CD14-positive monocyte (primary cell): ENCODE measurements at regions not wholly inside any gene's neighbourhood (a gene's known extent, or its start where the extent isn't known, plus 50 kb on each side); places are given as distances from the start of the nearest gene placed in this dataset.

Experiments
- DNase-seq, 3 donors: peaks; one replicate each; pipeline ENCODE4 v3.0.0-alpha.2; 2011 to 2022
- H2AFZ ChIP-seq: 2 replicates; pipeline ENCODE4 v1.6.0; 2012; ENCODE audit warnings: mild to moderate bottlenecking, low read depth, low read length, inconsistent platforms; ENCODE audit not compliant: insufficient read depth, poor library complexity, severe bottlenecking
- H3K27ac ChIP-seq, 2 donors: 1 replicate in 1 of 2; 2 replicates in 1 of 2; pipeline ENCODE4 v1.5.1; 2012 to 2013; ENCODE audit warnings: low read length in 2 of 2, control low read depth in 1 of 2, inconsistent platforms in 1 of 2, low read depth in 1 of 2, mild to moderate bottlenecking in 1 of 2
- H3K27me3 ChIP-seq, 2 donors: one replicate each; pipeline versions ENCODE4 v1.6.0 to v1.6.1; 2011 to 2013; ENCODE audit warnings: low read length in 2 of 2; ENCODE audit not compliant: control insufficient read depth in 2 of 2, insufficient read depth in 2 of 2
- H3K36me3 ChIP-seq, 2 donors: replicated peaks in 1 of 2; 1 replicate in 1 of 2; 2 replicates in 1 of 2; pipeline versions ENCODE4 v1.5.1 to v1.6.1; 2012 to 2013; ENCODE audit warnings: low read length in 2 of 2, control low read depth in 1 of 2, inconsistent platforms in 1 of 2, mild to moderate bottlenecking in 1 of 2; ENCODE audit not compliant: insufficient read depth in 2 of 2, control insufficient read depth in 1 of 2
- H3K4me1 ChIP-seq, 2 donors: 1 replicate in 1 of 2; 2 replicates in 1 of 2; pipeline versions ENCODE4 v1.5.1 to v1.6.1; 2012 to 2013; ENCODE audit warnings: low read length in 2 of 2, control low read depth in 1 of 2, inconsistent platforms in 1 of 2, mild to moderate bottlenecking in 1 of 2, moderate library complexity in 1 of 2; ENCODE audit not compliant: insufficient read depth in 2 of 2, control insufficient read depth in 1 of 2
- H3K4me2 ChIP-seq: replicated peaks from 2 replicates; pipeline ENCODE3; 2012; ENCODE audit warnings: low read length, moderate library complexity, mild to moderate bottlenecking; ENCODE audit not compliant: poor library complexity, severe bottlenecking; ENCODE audit errors: extremely low read depth
- H3K4me3 ChIP-seq, 3 experiments: fragments of 200-600 bp in 1 of 3; sonication (generic) in 1 of 3; replicated peaks in 1 of 3; 1 replicate in 2 of 3; 2 replicates in 1 of 3; pipeline ENCODE4 v1.5.1; 2011 to 2013; ENCODE audit warnings: low read length in 3 of 3, mild to moderate bottlenecking in 3 of 3, control low read depth in 2 of 3, low read depth in 2 of 3, inconsistent platforms in 1 of 3, moderate library complexity in 1 of 3
- H3K79me2 ChIP-seq: 2 replicates; pipeline ENCODE4 v1.6.0; 2012; ENCODE audit warnings: mild to moderate bottlenecking, control low read depth, inconsistent platforms, low read length, moderate library complexity; ENCODE audit not compliant: insufficient read depth
- H3K9ac ChIP-seq: 2 replicates; pipeline ENCODE4 v1.6.0; 2017; ENCODE audit warnings: low read length, mild to moderate bottlenecking; ENCODE audit not compliant: insufficient read depth, poor library complexity, severe bottlenecking
- H3K9me3 ChIP-seq, 2 donors: replicated peaks in 1 of 2; 1 replicate in 1 of 2; 2 replicates in 1 of 2; pipeline versions ENCODE4 v1.5.1 to v1.6.1; 2012 to 2013; ENCODE audit warnings: low read length in 2 of 2, control low read depth in 1 of 2; ENCODE audit not compliant: control insufficient read depth in 1 of 2, insufficient read depth in 1 of 2
- H4K20me1 ChIP-seq: 2 replicates; pipeline ENCODE4 v1.6.0; 2012; ENCODE audit warnings: mild to moderate bottlenecking, low read length, control low read depth, moderate library complexity; ENCODE audit not compliant: insufficient read depth
- H3K27ac Mint-ChIP-seq, 7 donors: one replicate each; pipeline ENCODE4 v1.8.0; 2020; ENCODE audit warnings: mild to moderate bottlenecking in 7 of 7, mixed read lengths in 7 of 7, moderate library complexity in 6 of 7, inconsistent platforms in 2 of 7
- H3K27me3 Mint-ChIP-seq, 3 donors: one replicate each; pipeline ENCODE4 v1.8.0; 2021 to 2022; ENCODE audit warnings: low read depth in 3 of 3, mild to moderate bottlenecking in 3 of 3, mixed read lengths in 3 of 3, moderate library complexity in 3 of 3, inconsistent platforms in 1 of 3
- H3K36me3 Mint-ChIP-seq, 2 donors: one replicate each; pipeline ENCODE4 v1.8.0; 2020; ENCODE audit warnings: mixed read lengths in 2 of 2, inconsistent platforms in 1 of 2, mild to moderate bottlenecking in 1 of 2
- H3K4me1 Mint-ChIP-seq: one replicate; pipeline ENCODE4 v1.8.0; 2020; ENCODE audit warnings: mild to moderate bottlenecking, mixed read lengths
- H3K4me3 Mint-ChIP-seq, 2 donors: one replicate each; pipeline ENCODE4 v1.8.0; 2020; ENCODE audit warnings: mild to moderate bottlenecking in 2 of 2, mixed read lengths in 2 of 2, moderate library complexity in 1 of 2
- H3K9me3 Mint-ChIP-seq, 7 donors: one replicate each; pipeline ENCODE4 v1.8.0; 2020 to 2022; ENCODE audit warnings: mixed read lengths in 7 of 7, mild to moderate bottlenecking in 6 of 7, moderate library complexity in 6 of 7, inconsistent platforms in 2 of 7
- WGBS: methylation state at CpG from one replicate; pipeline ENCODE4 v1.1.5; 2013; ENCODE audit warnings: missing lambda C conversion rate; ENCODE audit not compliant: insufficient coverage; 5-methylcytosine and 5-hydroxymethylcytosine counted together
- intact Hi-C, 2 donors: fragments of 100-400 bp; cut with micrococcal nuclease; formaldehyde crosslinking; loops; one replicate each; pipeline versions ENCODE4 v1.15.0 to v1.15.1; 2023
- TF ChIP-seq, protein P1 (sequence below): fragments of 200-600 bp; IDR thresholded peaks from one replicate; pipeline ENCODE4 v1.8.0; 2022; ENCODE audit warnings: antibody characterized with exemption, mild to moderate bottlenecking

DNA sequence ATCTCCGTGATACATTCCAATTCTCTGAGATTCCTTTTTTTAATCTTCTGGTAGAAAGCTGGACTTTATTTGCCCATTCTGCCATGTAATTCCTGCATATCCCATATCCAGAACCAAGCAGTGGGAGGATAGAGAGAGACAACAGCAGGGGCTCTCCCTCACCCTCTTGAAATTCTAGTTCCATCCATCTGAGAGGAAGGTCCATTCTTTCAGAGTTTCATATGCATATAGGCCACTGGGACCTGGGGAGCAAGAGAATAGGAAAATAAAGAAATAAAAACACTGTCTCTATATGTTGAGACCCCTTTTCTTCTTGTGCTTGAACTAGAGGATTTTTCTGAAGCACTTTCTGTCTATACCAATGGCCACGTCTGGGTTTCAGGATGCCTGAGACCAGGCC, 147.9 kb upstream of the STMND1 start:
- H3K4me3 ChIP-seq, result no peak overlapping the region
- Mint-ChIP-seq H3K4me1 (no peaks in the 10 kb centered on the region), H3K27ac (no peak overlapping the region), H3K36me3 (no peaks in the 10 kb centered on the region), H3K4me3 (no peak overlapping the region), H3K9me3 (no peaks in the 10 kb centered on the region), H3K27me3 (peaks cover 3 to 7% (median 6%) of the 10 kb centered on the region in 3 donors)
- no peak overlapping the region for H3K4me2 ChIP-seq
- no peak for DNase-seq
- no peak overlapping the region for H3K27ac ChIP-seq
- H3K27me3 ChIP-seq, result no peaks in the 10 kb centered on the region
- no peaks in the 10 kb centered on the region for H3K4me1 ChIP-seq
- no peaks in the 10 kb centered on the region for H3K79me2 ChIP-seq
- no peaks in the 10 kb centered on the region for H3K9me3 ChIP-seq
- peak overlapping the region; percentile 23 for H2AFZ ChIP-seq
- TF ChIP-seq, protein P1, sequence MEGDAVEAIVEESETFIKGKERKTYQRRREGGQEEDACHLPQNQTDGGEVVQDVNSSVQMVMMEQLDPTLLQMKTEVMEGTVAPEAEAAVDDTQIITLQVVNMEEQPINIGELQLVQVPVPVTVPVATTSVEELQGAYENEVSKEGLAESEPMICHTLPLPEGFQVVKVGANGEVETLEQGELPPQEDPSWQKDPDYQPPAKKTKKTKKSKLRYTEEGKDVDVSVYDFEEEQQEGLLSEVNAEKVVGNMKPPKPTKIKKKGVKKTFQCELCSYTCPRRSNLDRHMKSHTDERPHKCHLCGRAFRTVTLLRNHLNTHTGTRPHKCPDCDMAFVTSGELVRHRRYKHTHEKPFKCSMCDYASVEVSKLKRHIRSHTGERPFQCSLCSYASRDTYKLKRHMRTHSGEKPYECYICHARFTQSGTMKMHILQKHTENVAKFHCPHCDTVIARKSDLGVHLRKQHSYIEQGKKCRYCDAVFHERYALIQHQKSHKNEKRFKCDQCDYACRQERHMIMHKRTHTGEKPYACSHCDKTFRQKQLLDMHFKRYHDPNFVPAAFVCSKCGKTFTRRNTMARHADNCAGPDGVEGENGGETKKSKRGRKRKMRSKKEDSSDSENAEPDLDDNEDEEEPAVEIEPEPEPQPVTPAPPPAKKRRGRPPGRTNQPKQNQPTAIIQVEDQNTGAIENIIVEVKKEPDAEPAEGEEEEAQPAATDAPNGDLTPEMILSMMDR, result no peak
- intact Hi-C loops, result no loop called here
- no peaks in the 10 kb centered on the region for H3K36me3 ChIP-seq
- no peak overlapping the region for H3K9ac ChIP-seq
- WGBS, result no CpG with 5 or more reads among the region's 2 CpGs
- no peaks in the 10 kb centered on the region for H4K20me1 ChIP-seq

DNA sequence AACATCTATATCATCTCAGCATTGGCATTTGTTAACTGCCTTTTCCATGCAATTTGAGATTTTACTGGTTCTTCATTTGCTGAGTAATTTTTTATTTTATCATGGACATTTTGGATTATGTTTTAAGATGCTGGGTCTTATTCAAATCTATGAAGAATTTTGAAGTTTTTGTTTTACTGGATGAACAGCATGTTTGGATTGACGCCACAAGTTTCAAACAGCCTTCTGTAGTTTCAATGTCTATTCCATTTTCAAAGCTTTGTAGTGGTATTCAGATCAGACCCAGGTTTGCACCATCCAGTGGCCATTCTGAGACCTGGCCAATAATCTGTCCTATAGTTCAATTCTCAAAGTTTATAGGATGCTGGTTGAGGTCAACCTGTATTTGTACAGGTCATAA, 148.4 kb upstream of the STMND1 start:
- H3K36me3 ChIP-seq, result no peaks in the 10 kb centered on the region
- no CpG with 5 or more reads among the region's 1 CpG for WGBS
- H4K20me1 ChIP-seq, result no peaks in the 10 kb centered on the region
- H2AFZ ChIP-seq, result no peak overlapping the region
- no peaks in the 10 kb centered on the region for H3K4me1 Mint-ChIP-seq
- intact Hi-C loops, result no loop called here
- H3K27me3 ChIP-seq, result no peaks in the 10 kb centered on the region
- no peak overlapping the region for H3K4me3 ChIP-seq
- H3K9ac ChIP-seq, result no peak overlapping the region
- TF ChIP-seq, protein P1, result no peak
- H3K9me3 Mint-ChIP-seq, result no peaks in the 10 kb centered on the region
- peaks cover 3 to 7% (median 6%) of the 10 kb centered on the region in 3 donors for H3K27me3 Mint-ChIP-seq
- no peak overlapping the region for H3K4me3 Mint-ChIP-seq
- no peaks in the 10 kb centered on the region for H3K4me1 ChIP-seq
- no peak overlapping the region for H3K27ac Mint-ChIP-seq
- H3K27ac ChIP-seq, result no peak overlapping the region
- H3K4me2 ChIP-seq, result no peak overlapping the region
- H3K79me2 ChIP-seq, result no peaks in the 10 kb centered on the region
- H3K9me3 ChIP-seq, result no peaks in the 10 kb centered on the region
- DNase-seq, result no peak
- no peaks in the 10 kb centered on the region for H3K36me3 Mint-ChIP-seq
